Skeletal muscle satellite cell (primary cell): ENCODE measurements at regions not wholly inside any gene's neighbourhood (a gene's known extent, or its start where the extent isn't known, plus 50 kb on each side); places are given as distances from the start of the nearest gene placed in this dataset.

Experiments
- H3K27me3 ChIP-seq: 2 replicates; pipeline ENCODE4 v1.7.0; 2013; ENCODE audit warnings: low read length; ENCODE audit not compliant: control insufficient read depth, insufficient read depth
- H3K36me3 ChIP-seq: 2 replicates; pipeline ENCODE4 v1.7.0; 2013; ENCODE audit warnings: mild to moderate bottlenecking, control low read depth, low read length; ENCODE audit not compliant: insufficient read depth
- H3K4me1 ChIP-seq: 2 replicates; pipeline ENCODE4 v1.7.0; 2013; ENCODE audit warnings: low read length; ENCODE audit not compliant: control insufficient read depth, insufficient read depth
- H3K4me2 ChIP-seq: 2 replicates; pipeline ENCODE4 v1.7.0; 2013; ENCODE audit warnings: mild to moderate bottlenecking, low read length
- H3K4me3 ChIP-seq: 2 replicates; pipeline ENCODE4 v1.7.0; 2013; ENCODE audit warnings: low read length
- H3K9ac ChIP-seq: 2 replicates; pipeline ENCODE4 v1.7.0; 2013; ENCODE audit warnings: mild to moderate bottlenecking, low read depth, low read length, moderate library complexity
- H3K9me3 ChIP-seq: replicated peaks from 2 replicates; pipeline ENCODE4 v1.7.0; 2013; ENCODE audit warnings: mild to moderate bottlenecking, control low read depth, low read length

DNA sequence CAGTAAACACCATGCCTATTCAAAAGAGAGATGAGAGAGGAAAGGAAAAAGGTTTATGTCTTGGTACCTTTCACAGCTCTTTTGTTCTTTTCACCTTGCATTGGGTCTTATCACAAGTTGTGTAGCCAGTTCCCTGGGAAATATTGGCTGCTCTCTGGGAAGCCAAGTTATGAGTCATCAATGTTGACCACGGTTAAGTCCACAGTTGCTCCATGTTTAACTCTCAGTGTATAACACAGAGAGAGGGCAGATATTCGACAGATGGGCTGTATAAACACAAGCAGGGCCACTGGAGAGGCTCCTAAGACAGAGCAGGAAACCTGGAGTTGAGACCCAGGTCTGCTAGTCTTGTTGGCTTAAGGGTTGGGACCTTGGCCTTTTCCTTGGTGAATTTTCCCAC lies 718.6 kb downstream of the QKI start:
- H3K27me3 ChIP-seq, result no peaks in the 10 kb centered on the region

DNA sequence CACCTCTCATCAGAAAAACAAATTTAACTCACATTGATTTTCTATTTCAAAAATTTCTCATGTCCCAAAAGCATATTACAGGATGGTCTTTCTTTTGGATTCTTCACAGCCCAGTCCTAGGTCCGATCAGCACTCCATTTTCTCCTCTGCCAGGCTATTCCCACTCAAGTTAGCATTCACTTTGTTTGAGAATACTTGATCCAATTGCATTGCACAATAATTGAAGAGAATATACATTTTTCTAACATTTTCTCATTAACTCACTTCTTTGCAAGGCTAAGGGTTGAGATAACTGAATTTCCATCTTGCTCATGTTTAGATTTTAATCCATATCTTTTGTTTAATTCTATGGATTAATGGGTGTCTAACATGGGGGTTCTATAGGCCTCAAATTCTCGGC lies 716.1 kb downstream of the QKI start:
- Histone ChIP-seq H3K4me3 (no peak overlapping the region), H3K36me3 (no peaks in the 10 kb centered on the region), H3K27me3 (no peaks in the 10 kb centered on the region), H3K9ac (no peak overlapping the region), H3K9me3 (no peaks in the 10 kb centered on the region), H3K4me1 (no peaks in the 10 kb centered on the region), H3K4me2 (no peak overlapping the region)

More for the DNA sequence above, 718.6 kb downstream of the QKI start:
- Histone ChIP-seq H3K9ac (no peak overlapping the region), H3K4me3 (no peak overlapping the region), H3K4me1 (no peaks in the 10 kb centered on the region), H3K4me2 (no peak overlapping the region), H3K9me3 (no peaks in the 10 kb centered on the region), H3K36me3 (no peaks in the 10 kb centered on the region)

DNA sequence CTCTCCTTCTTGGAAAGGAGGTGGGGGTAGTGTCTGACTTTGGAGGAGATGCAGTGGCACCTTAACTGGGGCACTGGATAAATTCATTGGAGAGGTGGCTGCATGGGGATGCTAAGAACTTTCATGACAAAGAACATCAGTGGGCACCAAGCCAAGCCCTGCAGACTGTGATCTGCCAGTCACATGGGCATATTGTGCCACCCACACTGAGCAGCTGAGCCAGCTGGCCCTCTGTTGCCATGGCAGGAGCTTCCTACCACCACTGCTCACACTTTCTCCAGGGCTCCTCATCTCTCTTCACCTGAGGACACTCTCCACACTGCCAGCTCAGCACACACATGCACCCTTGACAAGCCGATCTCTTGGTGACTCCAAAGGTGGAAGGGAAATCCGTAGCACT lies 715.6 kb downstream of the QKI start:
- Histone ChIP-seq H3K4me1 (no peaks in the 10 kb centered on the region), H3K9ac (no peak overlapping the region), H3K4me2 (no peak overlapping the region)

DNA sequence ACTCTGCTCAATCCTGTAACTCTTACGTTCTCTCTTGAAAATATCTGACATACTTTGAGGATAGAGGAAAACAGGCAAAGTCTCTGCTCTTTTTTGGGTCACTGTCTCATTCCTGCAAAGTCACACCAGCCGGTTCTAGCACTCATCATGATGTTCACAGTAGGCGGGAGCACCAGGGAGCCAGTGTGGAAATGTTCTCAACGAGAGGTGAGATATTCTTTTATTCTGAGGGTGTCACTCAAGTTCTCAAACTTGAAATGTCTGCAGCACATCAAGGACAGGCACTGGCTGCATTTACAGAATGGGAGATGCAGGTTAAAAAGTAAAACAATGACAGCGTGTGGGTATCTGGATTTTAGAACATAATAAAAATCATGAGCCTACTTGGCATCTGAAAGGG lies 714.7 kb downstream of the QKI start:
- H3K36me3 ChIP-seq, result no peaks in the 10 kb centered on the region
- no peak overlapping the region for H3K9ac ChIP-seq
- H3K27me3 ChIP-seq, result no peaks in the 10 kb centered on the region
- no peaks in the 10 kb centered on the region for H3K4me1 ChIP-seq
- H3K4me3 ChIP-seq, result no peak overlapping the region
- no peak overlapping the region for H3K4me2 ChIP-seq
- no peaks in the 10 kb centered on the region for H3K9me3 ChIP-seq

More for the DNA sequence above, 715.6 kb downstream of the QKI start:
- Histone ChIP-seq H3K4me3 (no peak overlapping the region), H3K27me3 (no peaks in the 10 kb centered on the region), H3K9me3 (no peaks in the 10 kb centered on the region), H3K36me3 (no peaks in the 10 kb centered on the region)

DNA sequence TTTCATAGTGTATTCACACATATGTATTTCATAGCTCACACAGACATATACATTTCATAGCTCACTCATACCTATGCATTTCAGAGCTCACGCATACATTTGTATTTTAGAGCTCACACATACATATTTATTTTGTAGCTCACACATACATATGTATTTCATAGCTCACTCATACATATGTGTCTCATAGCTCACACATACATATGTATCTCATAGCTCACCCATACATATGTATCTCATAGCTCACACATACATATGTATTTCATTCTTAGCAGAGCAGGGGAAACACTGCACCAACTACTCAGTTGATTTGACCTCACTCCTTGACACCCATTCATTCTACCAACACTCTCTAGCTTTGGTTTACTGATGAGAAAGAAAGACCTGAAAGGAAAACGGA lies 713.6 kb downstream of the QKI start:
- Histone ChIP-seq H3K9me3 (no peaks in the 10 kb centered on the region), H3K4me3 (no peak overlapping the region), H3K9ac (no peak overlapping the region), H3K4me1 (no peaks in the 10 kb centered on the region), H3K27me3 (no peaks in the 10 kb centered on the region), H3K4me2 (no peak overlapping the region), H3K36me3 (no peaks in the 10 kb centered on the region)

DNA sequence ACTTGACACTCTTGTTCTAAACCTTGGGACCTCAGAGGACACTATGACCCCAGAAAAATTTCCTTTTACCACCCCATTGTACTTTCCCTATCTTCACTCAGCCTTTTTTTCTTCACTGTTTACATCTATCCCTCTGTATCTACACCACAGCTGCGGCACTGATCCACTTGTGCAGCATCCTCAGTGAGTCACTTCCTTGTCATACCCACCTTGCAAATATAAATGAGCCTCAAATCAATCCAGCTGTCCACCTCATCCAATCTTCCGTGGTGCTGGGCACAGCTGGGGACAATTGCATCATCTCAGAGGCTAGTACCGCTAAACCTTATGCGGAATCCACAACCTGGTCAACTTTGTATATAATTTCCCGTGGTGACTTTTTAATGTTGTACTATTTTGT lies 710.5 kb downstream of the QKI start:
- H3K9ac ChIP-seq, result no peak overlapping the region
- no peaks in the 10 kb centered on the region for H3K36me3 ChIP-seq
- H3K4me1 ChIP-seq, result no peaks in the 10 kb centered on the region
- no peaks in the 10 kb centered on the region for H3K9me3 ChIP-seq
- H3K4me2 ChIP-seq, result no peak overlapping the region
- no peaks in the 10 kb centered on the region for H3K27me3 ChIP-seq
- H3K4me3 ChIP-seq, result no peak overlapping the region

DNA sequence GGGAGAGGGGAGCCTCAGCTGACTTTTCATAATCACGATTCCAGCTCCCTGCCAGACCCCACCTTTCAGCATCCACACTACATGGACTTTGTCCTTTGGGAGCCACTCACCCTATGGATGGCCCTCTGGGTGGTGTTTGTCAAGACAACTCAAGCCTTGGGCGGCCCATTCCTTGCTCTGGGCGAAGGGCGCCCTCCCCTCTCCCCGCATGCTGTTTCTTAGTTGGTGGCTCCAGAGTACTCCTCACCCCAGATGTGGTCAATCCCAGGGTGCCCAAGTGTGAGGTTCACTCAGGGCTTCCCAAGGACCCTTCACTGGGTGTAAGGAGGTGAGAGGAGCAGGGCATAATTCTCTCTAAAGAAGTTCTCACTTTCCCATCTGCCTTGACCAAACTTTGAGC lies 710.0 kb downstream of the QKI start:
- H3K36me3 ChIP-seq, result no peaks in the 10 kb centered on the region
- no peaks in the 10 kb centered on the region for H3K9me3 ChIP-seq
- H3K9ac ChIP-seq, result no peak overlapping the region
- H3K27me3 ChIP-seq, result no peaks in the 10 kb centered on the region
- H3K4me2 ChIP-seq, result no peak overlapping the region
- H3K4me1 ChIP-seq, result no peaks in the 10 kb centered on the region
- H3K4me3 ChIP-seq, result no peak overlapping the region

DNA sequence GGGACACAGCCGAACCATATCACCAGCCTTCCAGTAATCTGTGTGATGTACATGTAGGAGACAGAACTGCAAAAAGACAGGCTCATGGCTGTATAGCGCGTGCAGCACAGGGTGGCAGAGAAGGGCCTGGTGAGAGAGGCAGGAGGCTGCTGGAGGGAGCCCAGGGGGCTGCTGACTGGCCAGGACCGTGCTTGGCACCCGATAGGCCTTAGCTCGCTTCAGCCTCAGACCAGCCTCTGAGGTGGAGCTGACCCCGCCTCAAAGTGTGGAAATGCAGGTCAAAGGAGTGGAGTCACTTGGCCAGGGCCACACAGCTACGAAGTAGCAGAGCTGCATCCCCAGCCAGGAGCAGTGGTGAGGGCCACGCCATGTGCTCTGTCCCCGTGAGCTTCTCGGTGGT lies 707.6 kb downstream of the QKI start:
- Histone ChIP-seq H3K4me2 (no peak overlapping the region), H3K36me3 (no peaks in the 10 kb centered on the region), H3K4me1 (no peaks in the 10 kb centered on the region), H3K4me3 (no peak overlapping the region), H3K27me3 (no peaks in the 10 kb centered on the region), H3K9ac (no peak overlapping the region), H3K9me3 (no peaks in the 10 kb centered on the region)

DNA sequence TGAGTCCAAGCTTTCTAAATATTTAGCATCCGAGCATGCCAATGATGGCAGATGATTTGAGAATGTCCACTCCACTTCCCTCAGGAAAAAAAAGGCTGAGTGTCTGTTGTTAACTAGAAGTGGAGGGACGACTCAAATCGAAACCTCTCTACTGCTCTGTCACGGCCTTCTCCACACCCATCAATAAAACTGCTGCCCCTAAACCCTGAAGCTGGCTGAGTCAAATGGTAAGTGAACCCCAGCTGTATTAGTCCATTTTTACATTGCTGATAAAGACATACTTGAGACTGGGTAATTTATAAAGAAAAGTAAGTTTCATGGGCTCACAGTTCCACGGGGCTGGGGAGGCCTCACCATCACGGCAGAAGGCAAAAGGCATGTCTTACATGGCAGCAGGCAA lies 707.0 kb downstream of the QKI start:
- Histone ChIP-seq H3K4me2 (no peak overlapping the region), H3K27me3 (no peaks in the 10 kb centered on the region), H3K36me3 (no peaks in the 10 kb centered on the region), H3K9me3 (no peaks in the 10 kb centered on the region), H3K4me3 (no peak overlapping the region), H3K9ac (no peak overlapping the region), H3K4me1 (no peaks in the 10 kb centered on the region)

DNA sequence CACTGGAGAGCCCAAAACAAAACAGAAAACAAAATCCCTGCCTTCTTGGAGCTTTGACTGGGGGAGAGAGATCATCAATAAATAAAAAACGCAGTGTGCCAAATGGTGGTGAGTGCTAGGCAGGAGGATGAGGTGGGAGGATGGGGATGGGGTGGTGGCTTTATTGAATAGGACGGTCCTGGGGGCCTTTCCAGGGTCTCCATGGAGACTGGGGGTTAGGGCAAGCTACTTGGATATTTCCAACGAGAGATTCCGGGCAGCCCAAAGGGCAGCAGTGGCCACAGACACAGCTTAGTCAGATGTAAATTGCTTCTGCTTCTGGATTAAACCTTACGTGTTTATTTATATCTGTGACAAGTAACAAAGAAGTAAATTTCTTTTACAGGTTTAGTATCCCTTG lies 700.1 kb downstream of the QKI start:
- H3K9me3 ChIP-seq, result no peaks in the 10 kb centered on the region
- H3K4me3 ChIP-seq, result no peak overlapping the region
- no peak overlapping the region for H3K9ac ChIP-seq
- peaks cover under 1% of the 10 kb centered on the region for H3K4me1 ChIP-seq
- H3K27me3 ChIP-seq, result no peaks in the 10 kb centered on the region
- no peaks in the 10 kb centered on the region for H3K36me3 ChIP-seq
- H3K4me2 ChIP-seq, result no peak overlapping the region

DNA sequence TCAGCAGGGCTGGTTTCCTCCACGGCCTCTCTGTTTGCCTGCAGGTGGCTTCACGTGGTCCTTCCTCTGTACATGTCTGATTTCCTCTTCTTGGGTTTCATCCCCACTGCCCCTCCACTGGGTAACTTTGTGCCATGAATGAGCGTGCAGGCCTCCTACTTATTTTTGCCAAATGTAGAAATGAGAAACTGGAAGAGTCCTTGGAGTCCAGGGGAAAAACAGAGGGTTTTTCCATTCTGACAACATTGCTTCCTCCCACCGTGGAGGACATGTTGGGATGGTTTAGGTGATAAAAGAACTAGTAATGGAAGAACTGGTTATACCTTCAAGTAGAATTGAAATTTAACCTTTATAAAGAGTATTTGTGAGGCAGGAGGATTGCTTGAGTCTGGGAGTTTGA lies 699.5 kb downstream of the QKI start:
- Histone ChIP-seq H3K4me3 (no peak overlapping the region), H3K4me1 (peaks cover 7% of the 10 kb centered on the region), H3K36me3 (no peaks in the 10 kb centered on the region), H3K27me3 (no peaks in the 10 kb centered on the region), H3K4me2 (no peak overlapping the region), H3K9me3 (no peaks in the 10 kb centered on the region), H3K9ac (no peak overlapping the region)

DNA sequence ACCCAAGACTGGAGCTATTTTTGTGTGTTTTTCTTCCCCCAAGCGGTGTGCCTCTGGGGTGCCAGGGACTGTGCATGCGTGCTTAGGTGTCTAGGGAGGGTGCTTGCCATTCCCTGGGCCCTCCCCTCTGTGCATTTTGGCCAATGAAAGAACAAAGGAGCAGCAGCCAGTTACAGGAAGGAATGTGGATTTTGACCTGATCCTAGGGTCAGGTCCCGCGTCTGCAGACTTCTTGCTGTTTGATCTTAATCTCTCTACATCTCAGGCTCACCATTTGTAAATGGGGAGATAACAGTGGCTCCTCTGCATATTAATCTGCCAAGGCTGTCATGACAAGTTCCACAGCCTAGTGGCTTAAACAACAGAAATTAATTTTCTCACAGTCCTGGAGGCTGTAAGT lies 699.1 kb downstream of the QKI start:
- no peaks in the 10 kb centered on the region for H3K36me3 ChIP-seq
- H3K4me3 ChIP-seq, result no peak overlapping the region
- H3K9ac ChIP-seq, result no peak overlapping the region
- no peak overlapping the region for H3K4me2 ChIP-seq
- H3K27me3 ChIP-seq, result no peaks in the 10 kb centered on the region
- peaks cover 11% of the 10 kb centered on the region for H3K4me1 ChIP-seq
- H3K9me3 ChIP-seq, result no peaks in the 10 kb centered on the region
